H9 (cell line): ENCODE measurements at regions not wholly inside any gene's neighbourhood (a gene's known extent, or its start where the extent isn't known, plus 50 kb on each side); places are given as distances from the start of the nearest gene placed in this dataset.

Experiments used
- DNase-seq: peaks from one replicate; pipeline ENCODE4 v3.0.0-alpha.2; 2017
- H2AFZ ChIP-seq: one replicate; pipeline ENCODE4 v1.6.1; 2013; ENCODE audit warnings: mild to moderate bottlenecking, low read length, control low read depth, moderate library complexity
- H2AK5ac ChIP-seq: 2 replicates; pipeline ENCODE4 v1.6.1; 2013; ENCODE audit warnings: low read length, control low read depth, mixed read lengths; ENCODE audit not compliant: insufficient read length
- H2BK120ac ChIP-seq: one replicate; pipeline ENCODE4 v1.6.1; 2013; ENCODE audit warnings: low read depth, mild to moderate bottlenecking, low read length, control low read depth, inconsistent platforms; ENCODE audit not compliant: poor library complexity, severe bottlenecking
- H2BK12ac ChIP-seq: 2 replicates; pipeline ENCODE4 v1.6.1; 2013; ENCODE audit warnings: low read length, control low read depth, mixed read lengths, low read depth; ENCODE audit not compliant: insufficient read length
- H2BK15ac ChIP-seq: 2 replicates; pipeline ENCODE4 v1.6.1; 2013; ENCODE audit warnings: low read depth, low read length, control low read depth
- H2BK20ac ChIP-seq: one replicate; pipeline ENCODE4 v1.6.1; 2013; ENCODE audit warnings: low read depth, mild to moderate bottlenecking, low read length, control low read depth, inconsistent platforms; ENCODE audit not compliant: poor library complexity, severe bottlenecking
- H2BK5ac ChIP-seq: 2 replicates; pipeline ENCODE4 v1.6.1; 2013; ENCODE audit warnings: low read length, control low read depth, mixed read lengths; ENCODE audit not compliant: insufficient read length
- H3K14ac ChIP-seq: 2 replicates; pipeline ENCODE4 v1.6.1; 2013; ENCODE audit warnings: low read length, control low read depth; ENCODE audit not compliant: insufficient read depth
- H3K18ac ChIP-seq: 2 replicates; pipeline ENCODE4 v1.6.1; 2013; ENCODE audit warnings: low read depth, mild to moderate bottlenecking, mixed read lengths, low read length, control low read depth; ENCODE audit not compliant: insufficient read length
- H3K23ac ChIP-seq: 2 replicates; pipeline ENCODE4 v1.6.1; 2013; ENCODE audit warnings: low read length, control low read depth, mixed read lengths, low read depth; ENCODE audit not compliant: insufficient read length
- H3K23me2 ChIP-seq: 2 replicates; pipeline ENCODE4 v1.6.1; 2013; ENCODE audit warnings: low read depth, mild to moderate bottlenecking, mixed read lengths, low read length, control low read depth; ENCODE audit not compliant: insufficient read length, poor library complexity, severe bottlenecking
- H3K27ac ChIP-seq: 2 replicates; pipeline ENCODE4 v1.5.1; 2013; ENCODE audit warnings: low read length, control low read depth, mixed read lengths, low read depth; ENCODE audit not compliant: insufficient read length
- H3K27me3 ChIP-seq: 2 replicates; pipeline ENCODE4 v1.6.1; 2013; ENCODE audit warnings: low read length, control low read depth, inconsistent platforms; ENCODE audit not compliant: insufficient read depth
- H3K4ac ChIP-seq: 2 replicates; pipeline ENCODE4 v1.6.1; 2013; ENCODE audit warnings: low read depth, mild to moderate bottlenecking, control low read depth, inconsistent platforms, low read length, moderate library complexity
- H3K4me1 ChIP-seq: 2 replicates; pipeline ENCODE4 v1.6.1; 2013; ENCODE audit warnings: low read length, control low read depth, inconsistent platforms; ENCODE audit not compliant: insufficient read depth
- H3K4me2 ChIP-seq: 2 replicates; pipeline ENCODE4 v1.6.1; 2013; ENCODE audit warnings: low read length, control low read depth, mixed read lengths; ENCODE audit not compliant: insufficient read length, insufficient read depth
- H3K56ac ChIP-seq: 2 replicates; pipeline ENCODE4 v1.6.1; 2013; ENCODE audit warnings: low read depth, mild to moderate bottlenecking, mixed read lengths, low read length, control low read depth; ENCODE audit not compliant: insufficient read length
- H3K79me1 ChIP-seq: 2 replicates; pipeline ENCODE4 v1.6.1; 2013; ENCODE audit warnings: low read depth, mild to moderate bottlenecking, moderate library complexity, low read length, control low read depth, inconsistent platforms; ENCODE audit not compliant: insufficient read depth, poor library complexity, severe bottlenecking
- H3K79me2 ChIP-seq: 2 replicates; pipeline ENCODE4 v1.6.1; 2013; ENCODE audit warnings: low read length, control low read depth, inconsistent platforms; ENCODE audit not compliant: insufficient read depth
- H3K9ac ChIP-seq: 2 replicates; pipeline ENCODE4 v1.6.1; 2013; ENCODE audit warnings: low read length, control low read depth, mixed read lengths; ENCODE audit not compliant: insufficient read length; ENCODE audit errors: extremely low read depth
- H3K9me3 ChIP-seq: one replicate; pipeline ENCODE4 v1.6.1; 2013; ENCODE audit warnings: low read depth, low read length, inconsistent platforms; ENCODE audit not compliant: control insufficient read depth
- H3T11ph ChIP-seq: one replicate; pipeline ENCODE4 v1.6.1; 2013; ENCODE audit warnings: mild to moderate bottlenecking, low read length, control low read depth, inconsistent platforms
- H4K20me1 ChIP-seq: one replicate; pipeline ENCODE4 v1.6.1; 2013; ENCODE audit not compliant: control insufficient read depth, insufficient read length, insufficient read depth
- H4K5ac ChIP-seq: 2 replicates; pipeline ENCODE4 v1.6.1; 2013; ENCODE audit warnings: low read depth, mild to moderate bottlenecking, mixed read lengths, low read length, control low read depth; ENCODE audit not compliant: insufficient read length
- H4K8ac ChIP-seq: replicated peaks from 2 replicates; pipeline ENCODE4 v1.6.1; 2013; ENCODE audit warnings: low read length, control low read depth, mixed read lengths, low read depth; ENCODE audit not compliant: insufficient read length
- H4K91ac ChIP-seq: 2 replicates; pipeline ENCODE4 v1.6.1; 2013; ENCODE audit warnings: low read depth, mild to moderate bottlenecking, moderate library complexity, mixed read lengths, low read length, control low read depth; ENCODE audit not compliant: insufficient read length
- H3K27ac Mint-ChIP-seq, 3 experiments: 2 replicates in 2 of 3; 3 replicates in 1 of 3; pipeline ENCODE4 v1.8.0; 2020 to 2021; ENCODE audit warnings: mixed read lengths in 3 of 3, mild to moderate bottlenecking in 1 of 3, moderate library complexity in 1 of 3
- H3K27me3 Mint-ChIP-seq: 2 replicates; pipeline ENCODE4 v1.8.0; 2021; ENCODE audit warnings: low read depth, mild to moderate bottlenecking, moderate library complexity, mixed read lengths
- H3K36me3 Mint-ChIP-seq, 3 experiments: 2 replicates in 2 of 3; 3 replicates in 1 of 3; pipeline ENCODE4 v1.8.0; 2020 to 2021; ENCODE audit warnings: low read depth in 3 of 3, mixed read lengths in 3 of 3; ENCODE audit not compliant: insufficient read depth in 1 of 3
- H3K4me1 Mint-ChIP-seq, 2 experiments: 2 replicates each; pipeline ENCODE4 v1.8.0; 2020; ENCODE audit warnings: mixed read lengths in 2 of 2
- H3K4me3 Mint-ChIP-seq, 2 experiments: 2 replicates in 1 of 2; 3 replicates in 1 of 2; pipeline ENCODE4 v1.8.0; 2020 to 2021; ENCODE audit warnings: mild to moderate bottlenecking in 2 of 2, mixed read lengths in 2 of 2, moderate library complexity in 1 of 2
- H3K9me3 Mint-ChIP-seq, 2 experiments: 2 replicates in 1 of 2; 3 replicates in 1 of 2; pipeline ENCODE4 v1.8.0; 2020; ENCODE audit warnings: mild to moderate bottlenecking in 2 of 2, mixed read lengths in 2 of 2, moderate library complexity in 1 of 2
- WGBS: extraction: QIAGEN DNeasy Blood & Tissue Kit; methylation state at CpG from one replicate; pipeline ENCODE4 v1.1.7; 2013; ENCODE audit warnings: missing lambda C conversion rate, low lambda C conversion rate, mixed read lengths; ENCODE audit not compliant: insufficient read length; ENCODE audit errors: extremely low coverage; 5-methylcytosine and 5-hydroxymethylcytosine counted together
- TF ChIP-seq, protein P1 (sequence below): fragments of 200-600 bp; sonication (generic); conservative IDR thresholded peaks from 3 replicates; pipeline ENCODE4 v1.8.0; 2021; ENCODE audit warnings: antibody characterized with exemption, mild to moderate bottlenecking

DNA sequence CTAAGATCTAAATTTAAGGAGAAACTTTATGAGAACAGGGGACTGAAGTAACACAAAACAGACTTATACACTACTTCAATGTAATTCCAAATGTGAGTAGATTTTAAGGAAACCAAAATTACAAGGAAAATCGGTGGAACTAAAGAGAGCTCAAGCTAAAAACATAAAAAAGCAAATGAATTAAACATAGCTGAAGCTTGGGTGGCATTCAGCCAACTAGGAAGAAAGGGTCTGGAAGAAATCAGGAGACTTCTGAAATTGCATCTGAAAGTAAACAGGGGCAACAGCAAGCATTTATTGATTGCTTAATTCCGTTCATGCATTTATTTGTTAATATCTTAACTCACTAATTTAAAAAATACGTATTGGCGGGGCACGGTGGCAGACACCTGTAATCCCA lies 727.3 kb upstream of the PKDCC start:
- Histone ChIP-seq H2AK5ac (no peak overlapping the region), H3K23ac (no peak overlapping the region), H3K4ac (no peak overlapping the region), H2BK20ac (no peak overlapping the region), H2BK120ac (no peak overlapping the region), H3K79me1 (no peaks in the 10 kb centered on the region), H3K23me2 (no peaks in the 10 kb centered on the region), H4K5ac (no peak overlapping the region), H3K56ac (no peak overlapping the region), H3T11ph (no peak overlapping the region), H2AFZ (no peak overlapping the region), H4K20me1 (no peaks in the 10 kb centered on the region), H3K18ac (no peak overlapping the region), H3K9ac (no peak overlapping the region), H3K4me2 (no peak overlapping the region), H3K27me3 (no peaks in the 10 kb centered on the region), H4K8ac (no peak overlapping the region), H3K14ac (no peak overlapping the region), H3K79me2 (no peaks in the 10 kb centered on the region), H3K27ac (no peak overlapping the region), H3K4me1 (no peaks in the 10 kb centered on the region), H2BK12ac (no peak overlapping the region), H3K9me3 (no peaks in the 10 kb centered on the region), H2BK5ac (no peak overlapping the region), H4K91ac (no peak overlapping the region), H2BK15ac (no peak overlapping the region)
- Mint-ChIP-seq H3K9me3 (peaks cover 5 to 6% of the 10 kb centered on the region in 2 experiments; a peak in 3 of 5 replicates), H3K36me3 (peaks cover 0 to 6% (median 3%) of the 10 kb centered on the region in 3 experiments; a peak in 3 of 7 replicates), H3K4me1 (peaks cover 0 to 2% of the 10 kb centered on the region in 2 experiments; a peak in 1 of 4 replicates), H3K4me3 (no peak overlapping the region), H3K27me3 (no peaks in the 10 kb centered on the region), H3K27ac (no peak overlapping the region; a peak in 1 of 7 replicates)
- TF ChIP-seq, protein P1, sequence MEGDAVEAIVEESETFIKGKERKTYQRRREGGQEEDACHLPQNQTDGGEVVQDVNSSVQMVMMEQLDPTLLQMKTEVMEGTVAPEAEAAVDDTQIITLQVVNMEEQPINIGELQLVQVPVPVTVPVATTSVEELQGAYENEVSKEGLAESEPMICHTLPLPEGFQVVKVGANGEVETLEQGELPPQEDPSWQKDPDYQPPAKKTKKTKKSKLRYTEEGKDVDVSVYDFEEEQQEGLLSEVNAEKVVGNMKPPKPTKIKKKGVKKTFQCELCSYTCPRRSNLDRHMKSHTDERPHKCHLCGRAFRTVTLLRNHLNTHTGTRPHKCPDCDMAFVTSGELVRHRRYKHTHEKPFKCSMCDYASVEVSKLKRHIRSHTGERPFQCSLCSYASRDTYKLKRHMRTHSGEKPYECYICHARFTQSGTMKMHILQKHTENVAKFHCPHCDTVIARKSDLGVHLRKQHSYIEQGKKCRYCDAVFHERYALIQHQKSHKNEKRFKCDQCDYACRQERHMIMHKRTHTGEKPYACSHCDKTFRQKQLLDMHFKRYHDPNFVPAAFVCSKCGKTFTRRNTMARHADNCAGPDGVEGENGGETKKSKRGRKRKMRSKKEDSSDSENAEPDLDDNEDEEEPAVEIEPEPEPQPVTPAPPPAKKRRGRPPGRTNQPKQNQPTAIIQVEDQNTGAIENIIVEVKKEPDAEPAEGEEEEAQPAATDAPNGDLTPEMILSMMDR = no peak
- no peak for DNase-seq
- no CpG with 5 or more reads among the region's 5 CpGs for WGBS
